H1 (cell line): ENCODE measurements at regions not wholly inside any gene's neighbourhood (a gene's known extent, or its start where the extent isn't known, plus 50 kb on each side); places are given as distances from the start of the nearest gene placed in this dataset.

Source experiments
- CTCF ChIA-PET: fragments of 300-600 bp; sonication (Branson Sonifier 250); formaldehyde crosslinking; loops from one replicate; lab custom pipeline; 2021; ENCODE audit not compliant: partially characterized antibody; lab: Charles Lee
- POLR2A ChIA-PET: fragments of 300-600 bp; sonication (Branson Sonifier 250); formaldehyde crosslinking; loops from one replicate; lab custom pipeline; 2021; ENCODE audit warnings: inconsistent platforms; ENCODE audit not compliant: partially characterized antibody; lab: Charles Lee
- DNase-seq, 2 experiments: peaks; one replicate each; pipeline versions ENCODE4 v3.0.0 to v3.0.0-alpha.2; 2010 to 2022; ENCODE audit warnings: low spot score in 2 of 2, low read depth in 1 of 2, mixed read lengths in 1 of 2
- FAIRE-seq: peaks from 2 replicates; lab custom pipeline; 2011; peaks lifted over from hg19 to GRCh38; lab: Jason Lieb, UNC
- H2AFZ ChIP-seq: 2 replicates; pipeline ENCODE4 v1.8.1; 2012; ENCODE audit warnings: low read length, inconsistent platforms
- H2AK5ac ChIP-seq: 2 replicates; pipeline ENCODE4 v1.6.1; 2013; ENCODE audit warnings: low read depth, low read length
- H2BK120ac ChIP-seq: replicated peaks from 2 replicates; pipeline ENCODE3; 2013; ENCODE audit warnings: low read depth, low read length, inconsistent platforms
- H2BK12ac ChIP-seq: 2 replicates; pipeline ENCODE4 v1.6.1; 2013; ENCODE audit warnings: low read depth, low read length
- H2BK15ac ChIP-seq: 2 replicates; pipeline ENCODE4 v1.6.1; 2013; ENCODE audit warnings: low read length
- H2BK20ac ChIP-seq: 2 replicates; pipeline ENCODE4 v1.6.1; 2013; ENCODE audit warnings: low read length
- H2BK5ac ChIP-seq: 2 replicates; pipeline ENCODE4 v1.6.1; 2013; ENCODE audit warnings: low read depth, low read length
- H3K14ac ChIP-seq: 2 replicates; pipeline ENCODE4 v1.6.1; 2013; ENCODE audit warnings: inconsistent platforms; ENCODE audit not compliant: insufficient read length
- H3K18ac ChIP-seq: 2 replicates; pipeline ENCODE4 v1.6.1; 2013; ENCODE audit warnings: low read length; ENCODE audit errors: extremely low read depth
- H3K23ac ChIP-seq: 2 replicates; pipeline ENCODE4 v1.6.1; 2013; ENCODE audit warnings: inconsistent platforms; ENCODE audit not compliant: insufficient read length
- H3K23me2 ChIP-seq: 2 replicates; pipeline ENCODE4 v1.6.1; 2013; ENCODE audit warnings: low read depth, low read length
- H3K27ac ChIP-seq: 2 replicates; pipeline ENCODE4 v1.6.1; 2011; ENCODE audit warnings: low read depth, low read length, inconsistent platforms
- H3K27me3 ChIP-seq, 4 experiments: replicated peaks in 1 of 4; 1 replicate in 1 of 4; 2 replicates in 3 of 4; pipeline versions ENCODE4 v1.6.1 to v1.8.1; 2011 to 2013; ENCODE audit warnings: low read length in 3 of 4, mild to moderate bottlenecking in 3 of 4, inconsistent platforms in 2 of 4, mixed read lengths in 2 of 4, moderate library complexity in 1 of 4; ENCODE audit not compliant: control insufficient read depth in 3 of 4, insufficient read depth in 3 of 4; ENCODE audit errors: extremely low read depth in 1 of 4
- H3K36me3 ChIP-seq, 4 experiments: 2 replicates each; pipeline versions ENCODE4 v1.6.1 to v1.8.1; 2011 to 2013; ENCODE audit warnings: mild to moderate bottlenecking in 4 of 4, low read length in 3 of 4, moderate library complexity in 2 of 4, control low read depth in 1 of 4, inconsistent platforms in 1 of 4; ENCODE audit not compliant: insufficient read depth in 4 of 4, control insufficient read depth in 2 of 4
- H3K4ac ChIP-seq: replicated peaks from 2 replicates; pipeline ENCODE3; 2013; ENCODE audit warnings: low read length, low read depth, mixed read lengths, inconsistent platforms; ENCODE audit not compliant: insufficient read length
- H3K4me1 ChIP-seq, 4 experiments: replicated peaks in 1 of 4; 1 replicate in 1 of 4; 2 replicates in 3 of 4; pipeline versions ENCODE4 v1.6.1 to v1.8.1; 2011 to 2013; ENCODE audit warnings: low read length in 3 of 4, inconsistent platforms in 2 of 4, mixed read lengths in 1 of 4; ENCODE audit not compliant: insufficient read depth in 4 of 4, control insufficient read depth in 3 of 4
- H3K4me2 ChIP-seq, 2 experiments: 2 replicates each; pipeline versions ENCODE4 v1.6.1 to v1.8.1; 2011 to 2013; ENCODE audit warnings: low read depth in 2 of 2, low read length in 2 of 2, control low read depth in 1 of 2, inconsistent platforms in 1 of 2, mild to moderate bottlenecking in 1 of 2; ENCODE audit not compliant: insufficient read depth in 1 of 2
- H3K4me3 ChIP-seq, 4 experiments: fragments of 200-600, 300-600 bp in 1 of 4; sonication (generic), shearing (Covaris generic), sonication (Bioruptor Twin) in 1 of 4; 2 replicates each; pipeline versions ENCODE4 v1.5.1 to v1.8.1; 2011 to 2016; ENCODE audit warnings: low read length in 4 of 4, low read depth in 3 of 4, control low read depth in 2 of 4, inconsistent platforms in 2 of 4, mild to moderate bottlenecking in 2 of 4, mixed read lengths in 1 of 4, moderate library complexity in 1 of 4; ENCODE audit not compliant: insufficient read depth in 2 of 4; ENCODE audit errors: extremely low read depth in 1 of 4
- H3K56ac ChIP-seq: replicated peaks from 2 replicates; pipeline ENCODE3; 2013; ENCODE audit warnings: low read depth, mild to moderate bottlenecking, mixed read lengths, low read length, inconsistent platforms; ENCODE audit not compliant: insufficient read length
- H3K79me1 ChIP-seq: 2 replicates; pipeline ENCODE4 v1.6.1; 2013; ENCODE audit warnings: low read depth, low read length, control low read depth
- H3K79me2 ChIP-seq, 2 experiments: 2 replicates each; pipeline versions ENCODE4 v1.6.1 to v1.8.1; 2012 to 2013; ENCODE audit warnings: low read length in 2 of 2, mild to moderate bottlenecking in 2 of 2, inconsistent platforms in 1 of 2; ENCODE audit not compliant: insufficient read depth in 2 of 2, control insufficient read depth in 1 of 2
- H3K9ac ChIP-seq, 4 experiments: replicated peaks in 1 of 4; 1 replicate in 1 of 4; 2 replicates in 3 of 4; pipeline versions ENCODE4 v1.6.1 to v1.8.1; 2011 to 2013; ENCODE audit warnings: low read depth in 3 of 4, low read length in 3 of 4, control low read depth in 2 of 4, mild to moderate bottlenecking in 2 of 4, moderate library complexity in 2 of 4, inconsistent platforms in 1 of 4; ENCODE audit errors: extremely low read depth in 1 of 4
- H3K9me3 ChIP-seq, 2 experiments: 2 replicates each; pipeline versions ENCODE4 v1.6.1 to v1.8.1; 2012 to 2013; ENCODE audit warnings: mild to moderate bottlenecking in 2 of 2, moderate library complexity in 2 of 2, control low read depth in 1 of 2, inconsistent platforms in 1 of 2, low read depth in 1 of 2, low read length in 1 of 2, mixed read lengths in 1 of 2; ENCODE audit not compliant: insufficient read depth in 2 of 2
- H4K20me1 ChIP-seq, 2 experiments: replicated peaks in 1 of 2; 2 replicates each; pipeline versions ENCODE3 to v1.8.1; 2011 to 2013; ENCODE audit warnings: inconsistent platforms in 2 of 2, low read length in 2 of 2, mild to moderate bottlenecking in 1 of 2; ENCODE audit not compliant: insufficient read depth in 2 of 2, control insufficient read depth in 1 of 2
- H4K5ac ChIP-seq: 2 replicates; pipeline ENCODE4 v1.6.1; 2013; ENCODE audit warnings: low read length, low read depth, mixed read lengths, inconsistent platforms; ENCODE audit not compliant: insufficient read length
- H4K8ac ChIP-seq: 2 replicates; pipeline ENCODE4 v1.8.0; 2013; ENCODE audit warnings: mild to moderate bottlenecking, moderate library complexity, low read length, inconsistent platforms; ENCODE audit not compliant: insufficient read depth; ENCODE audit errors: extremely low read depth
- H4K91ac ChIP-seq: replicated peaks from 2 replicates; pipeline ENCODE3; 2013; ENCODE audit warnings: low read length, mixed read lengths, inconsistent platforms; ENCODE audit not compliant: insufficient read length
- GTF2F1 ChIP-seq: IDR thresholded peaks from 2 replicates; pipeline ENCODE4 v1.6.1; 2012; ENCODE audit warnings: low read depth, low read length, improper control_type of control experiment, borderline replicate concordance
- POLR2A ChIP-seq, 2 experiments: IDR thresholded peaks; 1 replicate in 1 of 2; 2 replicates in 1 of 2; pipeline ENCODE4 v1.6.1; 2011; ENCODE audit warnings: low read depth in 2 of 2, low read length in 2 of 2, mild to moderate bottlenecking in 2 of 2; ENCODE audit errors: control extremely low read depth in 1 of 2
- TAF1 ChIP-seq: IDR thresholded peaks from 2 replicates; pipeline ENCODE4 v1.6.1; 2011; ENCODE audit warnings: mild to moderate bottlenecking, low read depth, low read length
- TCF12 ChIP-seq: IDR thresholded peaks from 2 replicates; pipeline ENCODE4 v1.6.1; 2011; ENCODE audit warnings: low read depth, mild to moderate bottlenecking, low read length
- YY1 ChIP-seq: IDR thresholded peaks from 2 replicates; pipeline ENCODE4 v1.6.1; 2011; ENCODE audit warnings: low read depth, mild to moderate bottlenecking, low read length
- ZNF274 ChIP-seq: IDR thresholded peaks from 2 replicates; pipeline ENCODE4 v1.7.0; 2012; ENCODE audit warnings: low read length, borderline replicate concordance; ENCODE audit errors: extremely low read depth
- WGBS, 2 experiments: shearing (Covaris generic) in 1 of 2; methylation state at CpG; one replicate each; pipeline versions ENCODE4 v1.1.6 to v1.1.7; 2013 to 2015; ENCODE audit warnings: low lambda C conversion rate in 2 of 2, mixed read lengths in 2 of 2, inconsistent platforms in 1 of 2, low coverage in 1 of 2, missing lambda C conversion rate in 1 of 2; ENCODE audit not compliant: insufficient replicate concordance in 2 of 2, insufficient coverage in 1 of 2, insufficient read length in 1 of 2; ENCODE audit errors: extremely low coverage in 1 of 2, missing lambda C conversion rate in 1 of 2; 5-methylcytosine and 5-hydroxymethylcytosine counted together
- TF ChIP-seq, protein P1 (sequence below): IDR thresholded peaks from 2 replicates; pipeline ENCODE4 v1.6.1; 2011; ENCODE audit warnings: low read length, improper control_type of control experiment

DNA sequence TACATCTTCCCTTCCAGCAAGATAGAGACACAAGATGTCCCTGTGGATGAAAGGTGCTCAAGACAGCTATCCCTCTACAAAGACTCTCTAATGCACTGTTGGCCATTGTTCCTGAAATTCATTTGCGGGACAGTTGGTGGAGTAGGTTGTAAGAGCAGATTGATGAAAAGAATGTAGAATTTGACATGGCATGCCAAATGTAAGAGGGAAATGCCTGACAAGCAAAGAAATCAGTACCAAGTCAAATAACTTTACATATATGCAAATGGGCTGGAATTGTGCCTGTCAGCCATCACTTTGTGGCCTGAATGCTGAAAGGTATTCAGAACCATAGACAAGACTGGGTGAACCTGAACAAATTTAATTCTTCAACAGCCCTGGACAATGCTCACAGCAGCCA is 120.3 kb upstream of the FAM204A start:
- no peak for DNase-seq
- Histone ChIP-seq H2BK15ac (no peak overlapping the region), H2BK20ac (no peak overlapping the region), H3K23ac (no peak overlapping the region), H2AFZ (no peak overlapping the region), H3K4me2 (no peak overlapping the region), H3K27ac (no peak overlapping the region), H2BK12ac (no peak overlapping the region), H4K91ac (no peak overlapping the region), H3K56ac (no peak overlapping the region), H3K79me1 (no peaks in the 10 kb centered on the region), H3K36me3 (no peaks in the 10 kb centered on the region), H3K9me3 (no peaks in the 10 kb centered on the region; a peak in 1 of 4 replicates), H2BK5ac (no peak overlapping the region), H3K27me3 (no peaks in the 10 kb centered on the region), H3K23me2 (no peaks in the 10 kb centered on the region), H2AK5ac (no peak overlapping the region), H3K4me3 (no peak overlapping the region), H2BK120ac (no peak overlapping the region), H4K8ac (no peak overlapping the region), H3K4me1 (no peaks in the 10 kb centered on the region), H3K79me2 (no peaks in the 10 kb centered on the region), H4K5ac (no peak overlapping the region), H3K4ac (no peak overlapping the region), H3K14ac (no peak overlapping the region), H3K18ac (no peak overlapping the region), H3K9ac (no peak overlapping the region), H4K20me1 (no peaks in the 10 kb centered on the region)
- FAIRE-seq = no peak
- CTCF ChIA-PET = interaction anchor here (0.9 to 6.3 kb wide), 4 partner anchors 10 to 81 kb away, joined by 6 to 73 read pairs (median 6); no protein-coding TSS in a partner anchor
- 100% methylated on average over 1 of the region's 1 CpG; no CpG with 5 or more reads in 1 of the 2 experiments for WGBS, 2 experiments
- POLR2A ChIA-PET = interaction anchor here (0.6 kb wide), 1 partner anchor 1277 kb away, joined by 5 read pairs; no protein-coding TSS in a partner anchor
- TF ChIP-seq TAF1 (no peak), YY1 (no peak), TCF12 (no peak), GTF2F1 (no peak), POLR2A (IDR thresholded peaks at IDR 0.05; ENCODE audit: control extremely low read depth in 1 of 2, low read depth in 2 of 2, low read length in 2 of 2) (no peak), ZNF274 (no peak)
- TF ChIP-seq, protein P1, sequence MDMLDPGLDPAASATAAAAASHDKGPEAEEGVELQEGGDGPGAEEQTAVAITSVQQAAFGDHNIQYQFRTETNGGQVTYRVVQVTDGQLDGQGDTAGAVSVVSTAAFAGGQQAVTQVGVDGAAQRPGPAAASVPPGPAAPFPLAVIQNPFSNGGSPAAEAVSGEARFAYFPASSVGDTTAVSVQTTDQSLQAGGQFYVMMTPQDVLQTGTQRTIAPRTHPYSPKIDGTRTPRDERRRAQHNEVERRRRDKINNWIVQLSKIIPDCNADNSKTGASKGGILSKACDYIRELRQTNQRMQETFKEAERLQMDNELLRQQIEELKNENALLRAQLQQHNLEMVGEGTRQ = no peak
